Nephron progenitor cell (in vitro differentiated cells): ENCODE measurements at regions not wholly inside any gene's neighbourhood (a gene's known extent, or its start where the extent isn't known, plus 50 kb on each side); places are given as distances from the start of the nearest gene placed in this dataset.

Source experiments
- DNase-seq: peaks from one replicate; pipeline ENCODE4 v3.0.0; 2021
- H3K27ac Mint-ChIP-seq: 2 replicates; pipeline ENCODE4 v1.8.0; 2021; ENCODE audit warnings: mild to moderate bottlenecking, moderate library complexity, mixed read lengths
- H3K27me3 Mint-ChIP-seq: 2 replicates; pipeline ENCODE4 v1.8.0; 2021; ENCODE audit warnings: mild to moderate bottlenecking, low read depth, mixed read lengths; ENCODE audit not compliant: poor library complexity
- H3K36me3 Mint-ChIP-seq: 2 replicates; pipeline ENCODE4 v1.8.0; 2021; ENCODE audit warnings: low read depth, mixed read lengths
- H3K4me1 Mint-ChIP-seq: 2 replicates; pipeline ENCODE4 v1.8.0; 2021; ENCODE audit warnings: mixed read lengths
- H3K4me3 Mint-ChIP-seq: 2 replicates; pipeline ENCODE4 v1.8.0; 2021; ENCODE audit warnings: mild to moderate bottlenecking, moderate library complexity, mixed read lengths
- H3K9me3 Mint-ChIP-seq: 2 replicates; pipeline ENCODE4 v1.8.0; 2021; ENCODE audit warnings: mild to moderate bottlenecking, moderate library complexity, mixed read lengths
- TF ChIP-seq, protein P1 (sequence below): fragments of 200-600 bp; sonication (generic); IDR thresholded peaks from 2 replicates; pipeline ENCODE4 v1.5.0; 2021; ENCODE audit warnings: antibody characterized with exemption

DNA sequence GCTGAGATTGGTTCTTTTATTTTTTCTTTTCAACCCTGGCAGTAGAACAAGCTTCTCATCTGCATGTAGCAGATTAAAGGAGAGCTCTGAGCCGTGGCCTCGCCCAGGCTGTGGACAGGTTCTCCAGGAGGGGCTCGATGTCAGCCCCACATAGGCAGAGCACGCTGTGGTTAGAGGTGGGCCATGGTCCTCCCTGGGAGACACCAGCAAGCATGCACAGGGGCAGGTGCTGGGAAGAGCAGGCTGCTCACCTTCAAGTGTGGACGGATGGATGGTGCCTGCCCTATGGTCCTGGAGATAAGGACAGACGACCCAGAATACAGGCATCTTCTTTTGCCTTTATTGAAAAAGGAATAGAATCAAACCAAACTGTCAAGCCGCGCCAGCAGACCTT is 634.8 kb downstream of the BRD1 start:
- no peaks in the 10 kb centered on the region for H3K36me3 Mint-ChIP-seq
- DNase-seq, result no peak
- peaks cover 12% of the 10 kb centered on the region for H3K9me3 Mint-ChIP-seq
- TF ChIP-seq, protein P1, sequence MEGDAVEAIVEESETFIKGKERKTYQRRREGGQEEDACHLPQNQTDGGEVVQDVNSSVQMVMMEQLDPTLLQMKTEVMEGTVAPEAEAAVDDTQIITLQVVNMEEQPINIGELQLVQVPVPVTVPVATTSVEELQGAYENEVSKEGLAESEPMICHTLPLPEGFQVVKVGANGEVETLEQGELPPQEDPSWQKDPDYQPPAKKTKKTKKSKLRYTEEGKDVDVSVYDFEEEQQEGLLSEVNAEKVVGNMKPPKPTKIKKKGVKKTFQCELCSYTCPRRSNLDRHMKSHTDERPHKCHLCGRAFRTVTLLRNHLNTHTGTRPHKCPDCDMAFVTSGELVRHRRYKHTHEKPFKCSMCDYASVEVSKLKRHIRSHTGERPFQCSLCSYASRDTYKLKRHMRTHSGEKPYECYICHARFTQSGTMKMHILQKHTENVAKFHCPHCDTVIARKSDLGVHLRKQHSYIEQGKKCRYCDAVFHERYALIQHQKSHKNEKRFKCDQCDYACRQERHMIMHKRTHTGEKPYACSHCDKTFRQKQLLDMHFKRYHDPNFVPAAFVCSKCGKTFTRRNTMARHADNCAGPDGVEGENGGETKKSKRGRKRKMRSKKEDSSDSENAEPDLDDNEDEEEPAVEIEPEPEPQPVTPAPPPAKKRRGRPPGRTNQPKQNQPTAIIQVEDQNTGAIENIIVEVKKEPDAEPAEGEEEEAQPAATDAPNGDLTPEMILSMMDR, result no peak
- H3K4me1 Mint-ChIP-seq, result peaks cover 5% of the 10 kb centered on the region
- H3K27ac Mint-ChIP-seq, result no peak overlapping the region
- H3K27me3 Mint-ChIP-seq, result peaks cover 20% of the 10 kb centered on the region
- H3K4me3 Mint-ChIP-seq, result no peak overlapping the region

DNA sequence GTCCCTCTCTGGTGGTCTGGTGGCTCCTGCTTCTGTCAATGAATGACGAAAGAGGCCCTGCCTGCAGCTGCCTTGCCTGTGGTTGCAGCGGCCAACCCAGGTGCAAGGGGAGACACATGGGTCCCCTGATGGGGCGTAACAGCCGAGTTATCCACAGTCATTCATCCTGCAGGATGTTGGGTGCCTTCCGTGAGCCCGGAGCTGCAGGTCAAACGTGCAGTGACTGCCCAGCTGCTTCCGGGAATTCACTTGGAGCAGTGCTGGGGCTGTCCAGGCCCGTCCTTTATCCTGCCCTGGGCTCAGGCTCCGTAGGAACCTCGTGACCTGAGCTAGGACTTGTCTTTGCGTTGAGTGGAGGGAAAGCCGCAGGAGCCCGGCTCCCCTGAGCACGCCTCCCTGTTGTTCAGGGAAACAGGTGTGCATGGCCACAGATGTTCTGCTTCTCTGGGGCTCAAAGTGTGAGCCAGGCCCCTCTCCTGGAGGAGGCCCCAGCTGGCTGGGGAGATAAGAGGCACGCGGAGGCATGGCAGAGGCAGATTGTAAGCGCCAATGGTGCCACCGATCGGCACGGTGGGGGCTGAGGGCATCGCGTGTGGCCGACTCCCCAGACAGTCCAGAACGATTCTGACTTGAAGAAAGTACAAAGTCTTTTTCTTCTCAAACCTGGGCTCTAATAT is 635.4 kb downstream of the BRD1 start:
- peaks cover 16% of the 10 kb centered on the region for H3K27me3 Mint-ChIP-seq
- H3K4me3 Mint-ChIP-seq, result no peak overlapping the region
- peaks cover 16% of the 10 kb centered on the region for H3K9me3 Mint-ChIP-seq
- no peaks in the 10 kb centered on the region for H3K4me1 Mint-ChIP-seq
- no peaks in the 10 kb centered on the region for H3K36me3 Mint-ChIP-seq
- DNase-seq, result no peak
- no peak overlapping the region for H3K27ac Mint-ChIP-seq
- TF ChIP-seq, protein P1, result no peak

DNA sequence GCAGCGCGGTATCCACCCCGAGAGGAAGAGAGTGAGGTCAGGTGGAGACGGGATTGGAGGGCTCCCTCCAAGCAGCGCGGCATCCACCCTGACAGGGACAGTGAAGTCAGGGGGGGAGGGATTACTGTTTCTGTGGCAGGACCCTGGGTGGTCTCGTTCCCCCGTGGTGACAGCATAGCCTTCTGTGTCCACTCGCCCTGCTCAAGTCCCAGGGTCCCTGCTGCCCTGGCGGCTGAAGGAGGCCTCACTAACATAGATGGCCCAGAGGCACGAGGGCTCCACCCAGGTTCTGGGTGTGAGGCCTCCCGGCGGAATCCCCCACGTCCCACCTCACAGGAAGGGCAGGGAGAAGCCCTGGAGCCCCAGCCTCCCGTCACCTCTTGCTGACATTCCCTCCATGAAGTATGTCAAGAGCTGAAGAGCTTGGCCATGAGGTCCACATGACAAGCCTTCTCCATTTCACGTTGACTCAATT is 636.1 kb downstream of the BRD1 start:
- Mint-ChIP-seq H3K27ac (no peak overlapping the region), H3K9me3 (peaks cover 16% of the 10 kb centered on the region), H3K36me3 (no peaks in the 10 kb centered on the region), H3K4me1 (no peaks in the 10 kb centered on the region), H3K4me3 (no peak overlapping the region), H3K27me3 (peaks cover 13% of the 10 kb centered on the region)
- TF ChIP-seq, protein P1, result no peak
- no peak for DNase-seq

DNA sequence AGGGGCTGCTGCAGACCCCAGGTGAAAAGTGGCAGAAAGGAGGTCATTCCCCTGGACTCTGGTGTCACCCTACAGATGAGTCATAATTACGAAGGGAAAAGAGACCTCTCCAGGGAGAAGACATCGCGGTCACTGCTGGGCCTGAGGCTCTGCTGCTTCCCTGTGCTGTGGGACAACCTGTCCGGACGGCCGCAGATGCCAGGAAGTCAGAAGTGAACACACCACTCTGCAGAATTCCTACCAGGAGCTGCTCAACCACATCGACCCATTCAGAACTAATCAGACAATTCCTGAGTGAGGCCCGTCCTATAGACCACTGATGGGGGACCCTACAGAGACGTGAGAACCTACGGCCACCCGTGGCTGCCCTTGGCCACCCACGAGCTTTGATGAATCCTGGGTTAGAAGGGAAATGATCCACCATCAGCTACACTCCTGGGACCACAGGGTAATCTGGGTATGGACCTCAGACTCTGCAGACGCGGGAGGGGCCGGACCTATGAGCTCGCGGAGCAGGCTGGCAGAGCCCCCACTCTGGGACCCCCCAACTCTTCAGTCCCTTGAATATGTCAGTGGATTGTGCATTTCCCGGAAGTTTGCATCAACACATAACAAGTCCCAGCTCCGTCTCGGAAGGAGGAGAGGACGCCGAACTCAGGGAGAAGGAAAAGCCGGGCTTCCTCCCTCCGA is 636.7 kb downstream of the BRD1 start:
- H3K27ac Mint-ChIP-seq, result no peak overlapping the region
- H3K27me3 Mint-ChIP-seq, result peaks cover 16% of the 10 kb centered on the region
- TF ChIP-seq, protein P1, result no peak
- DNase-seq, result no peak
- no peaks in the 10 kb centered on the region for H3K4me1 Mint-ChIP-seq
- peaks cover 16% of the 10 kb centered on the region for H3K9me3 Mint-ChIP-seq
- H3K4me3 Mint-ChIP-seq, result no peak overlapping the region
- no peaks in the 10 kb centered on the region for H3K36me3 Mint-ChIP-seq

DNA sequence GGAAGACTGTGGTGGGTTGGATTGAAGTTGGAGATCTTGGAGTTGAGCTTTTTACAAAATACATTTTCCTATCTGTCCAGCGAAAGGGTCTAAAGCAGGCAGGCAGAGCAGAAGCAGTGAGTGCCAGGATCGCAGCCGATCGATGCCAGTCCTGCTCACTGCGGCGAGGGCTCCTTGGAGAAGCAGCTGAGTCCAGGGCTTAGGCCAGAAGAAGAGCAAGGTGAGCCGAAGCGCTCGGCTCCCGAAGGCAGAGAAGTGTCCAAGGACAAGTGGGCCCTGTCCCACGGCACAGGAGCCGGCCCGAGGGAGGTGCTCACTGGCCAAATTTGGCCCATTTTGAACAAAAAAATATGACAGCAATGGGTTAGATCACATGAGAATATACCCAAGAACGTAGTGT is 637.8 kb downstream of the BRD1 start:
- DNase-seq, result no peak
- peaks cover 16% of the 10 kb centered on the region for H3K9me3 Mint-ChIP-seq
- H3K27ac Mint-ChIP-seq, result no peak overlapping the region
- no peaks in the 10 kb centered on the region for H3K36me3 Mint-ChIP-seq
- H3K4me3 Mint-ChIP-seq, result no peak overlapping the region
- peaks cover 19% of the 10 kb centered on the region for H3K27me3 Mint-ChIP-seq
- TF ChIP-seq, protein P1, result no peak
- no peaks in the 10 kb centered on the region for H3K4me1 Mint-ChIP-seq
